NOMO-1 treated with DMSO at 0.1 percent for 48 hours (cell line): ENCODE measurements at regions not wholly inside any gene's neighbourhood (a gene's known extent, or its start where the extent isn't known, plus 50 kb on each side); places are given as distances from the start of the nearest gene placed in this dataset.

Experiments used
- DNase-seq: peaks from one replicate; lab custom pipeline; 2025; ENCODE audit not compliant: unreplicated experiment; lab: John Stamatoyannopoulos, UW

DNA sequence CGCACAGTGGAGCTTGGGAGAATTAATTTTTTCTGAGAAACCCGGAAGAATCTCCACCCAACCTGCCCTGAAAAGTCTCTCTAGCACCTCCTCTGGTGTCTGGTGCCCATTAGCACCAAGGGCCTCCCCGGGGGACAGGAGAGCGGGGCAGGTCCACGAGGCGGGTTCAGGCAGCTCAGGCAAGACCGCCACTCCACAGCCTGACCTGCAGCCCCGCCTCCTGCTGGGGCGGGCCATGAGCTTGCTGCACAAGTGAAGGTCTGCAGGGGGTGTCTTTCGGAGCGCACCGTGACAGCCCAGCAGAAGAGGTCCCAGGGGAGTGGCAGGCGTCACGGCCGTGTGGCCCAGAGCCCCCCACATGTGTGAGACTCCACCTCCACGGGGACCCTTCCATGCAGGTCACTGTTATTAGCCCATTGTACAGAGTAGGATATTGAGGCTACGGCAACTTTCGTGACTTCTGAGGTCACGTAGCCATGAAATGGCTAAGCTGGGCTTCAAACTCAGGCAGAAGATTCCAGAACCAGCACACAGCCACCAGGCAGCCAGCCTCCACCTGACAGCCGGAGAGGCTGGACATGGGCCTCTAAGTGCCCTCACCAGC, 63.9 kb upstream of the SLCO4A1 start:
- no peak for DNase-seq

- DNase-seq = no peak
Measured at GRCh38 chr20:62580052-62580451, 62.3 kb upstream of the SLCO4A1 start.

DNA sequence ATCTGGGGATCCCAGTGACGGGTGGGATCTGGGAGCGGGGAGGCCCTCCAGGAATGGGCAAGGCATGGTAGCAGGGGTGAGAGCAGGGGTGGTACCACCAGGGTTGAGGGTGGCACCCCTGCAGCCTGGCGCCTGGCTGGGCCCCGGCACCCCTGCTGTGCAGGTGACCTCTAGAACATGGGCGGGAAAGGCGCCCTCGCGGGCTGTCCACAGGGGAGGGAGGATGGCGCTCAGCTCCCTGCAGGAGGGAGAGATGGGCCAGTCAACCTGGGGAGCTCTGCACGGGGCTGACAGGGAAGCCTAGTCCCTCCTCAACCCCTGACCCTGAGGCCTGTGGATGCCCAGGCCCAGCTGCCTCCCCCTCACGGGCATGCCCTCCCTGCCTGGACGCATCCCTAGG, 61.6 kb upstream of the SLCO4A1 start:
- no peak for DNase-seq

DNA sequence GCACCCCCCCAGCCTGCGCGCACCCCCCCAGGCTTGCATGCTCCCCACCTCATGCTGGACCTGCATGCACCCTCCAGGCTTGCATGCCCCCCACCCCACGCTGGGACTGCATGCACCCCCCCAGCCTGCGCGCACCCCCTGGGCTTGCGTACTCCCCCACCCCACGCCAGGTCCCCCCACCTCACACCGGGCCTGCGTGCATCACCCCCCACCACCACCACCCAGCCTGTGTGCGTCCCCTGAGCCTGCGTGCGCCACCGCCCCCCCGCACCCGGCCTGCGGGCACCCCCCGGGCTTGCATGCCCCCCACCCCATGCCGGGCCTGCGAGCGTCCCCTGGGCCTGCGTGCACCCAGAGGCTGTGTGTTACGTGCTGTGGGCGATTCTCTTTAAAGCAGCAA, 61.0 kb upstream of the SLCO4A1 start:
- no peak for DNase-seq

GRCh38 chr20:62581806-62582205, 60.5 kb upstream of the SLCO4A1 start:
- DNase-seq = no peak

- DNase-seq = no peak
Measured at GRCh38 chr20:62583424-62583920, 58.8 kb upstream of the SLCO4A1 start.

- DNase-seq = no peak
Measured at GRCh38 chr20:62584671-62585460, 57.4 kb upstream of the SLCO4A1 start.

GRCh38 chr20:62585461-62585970, 56.8 kb upstream of the SLCO4A1 start:
- no peak for DNase-seq

- DNase-seq = no peak
Measured at GRCh38 chr20:62586799-62587198, 55.5 kb upstream of the SLCO4A1 start.

GRCh38 chr20:62587757-62588402, 54.4 kb upstream of the SLCO4A1 start:
- peak; percentile 29 for DNase-seq

- no peak for DNase-seq
Measured at GRCh38 chr20:62588458-62589149, 53.7 kb upstream of the SLCO4A1 start.

DNA sequence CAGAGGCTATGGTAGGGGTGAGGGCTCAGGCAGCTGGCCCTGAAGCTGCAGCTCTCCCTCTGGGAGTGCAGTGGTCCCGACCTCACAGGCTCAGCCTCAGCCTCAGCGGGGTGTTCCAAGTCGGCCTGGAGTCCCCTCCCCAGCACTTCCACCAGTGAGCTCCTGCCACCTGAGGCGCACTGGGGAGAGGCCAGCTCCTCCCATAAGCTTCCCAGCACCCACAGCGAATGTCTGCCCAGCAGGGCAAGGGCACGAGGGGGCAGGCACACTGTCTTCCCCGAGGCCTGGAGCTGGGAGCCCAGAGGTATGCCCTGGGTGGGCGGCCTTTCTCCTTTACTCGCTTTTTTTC, 53.2 kb upstream of the SLCO4A1 start:
- DNase-seq = no peak

GRCh38 chr20:62589720-62590119, 52.6 kb upstream of the SLCO4A1 start:
- DNase-seq = no peak

GRCh38 chr20:62590309-62591121, 51.8 kb upstream of the SLCO4A1 start:
- no peak for DNase-seq

DNA sequence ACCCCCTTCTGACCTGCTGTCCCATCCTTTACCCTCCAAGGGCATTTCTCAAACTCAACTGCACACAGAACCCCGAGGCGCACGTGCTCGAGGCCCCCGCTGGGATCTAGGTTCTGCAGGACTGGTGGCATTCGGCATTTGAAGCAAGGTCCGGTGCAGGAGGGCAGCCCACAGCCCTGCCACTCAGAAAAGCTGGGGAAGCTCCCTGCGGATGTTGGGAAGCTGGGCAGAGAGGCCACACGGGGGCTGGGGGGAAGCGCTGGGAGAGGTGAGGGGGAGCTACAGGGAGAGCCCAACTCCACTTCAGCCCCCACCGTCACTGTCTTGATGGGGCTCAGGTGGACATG, 51.2 kb upstream of the SLCO4A1 start:
- no peak for DNase-seq

- no peak for DNase-seq
Measured at GRCh38 chr20:62591591-62591990, 50.7 kb upstream of the SLCO4A1 start.
